ENCODE measurements at regions not wholly inside any gene's neighbourhood (a gene's known extent, or its start where the extent isn't known, plus 50 kb on each side); places are given as distances from the start of the nearest gene placed in this dataset.
"Not testable (repeated sequence)": the region's sequence is repeated elsewhere in the genome, so short reads cannot be mapped to it uniquely, and the experiment has no call there.

GRCh38 chr13:103487841-103488240 lies 421.6 kb upstream of the SLC10A2 start:
- H3K4me1 Mint-ChIP-seq, result no peaks in the 10 kb centered on the region
- POLR2A ChIA-PET, result no interaction called here
- ATAC-seq (no peak), DNase-seq (no peak)
- no peaks in the 10 kb centered on the region for H3K9me3 ChIP-seq (ENCODE audit: control insufficient read depth in 2 of 3, low read length in 3 of 3)
- CTCF ChIA-PET, result no interaction called here
- H3K36me3 Mint-ChIP-seq, result peaks cover 0 to 1% (median 0%) of the 10 kb centered on the region in 5 donors
- intact Hi-C loops (cut with micrococcal nuclease), result no loop called here
- H3K36me3 ChIP-seq (ENCODE audit: control insufficient read depth in 2 of 3, insufficient read depth in 3 of 3, low read length in 3 of 3), result no peaks in the 10 kb centered on the region
- no peaks in the 10 kb centered on the region for H3K4me1 ChIP-seq (ENCODE audit: control insufficient read depth in 2 of 2, insufficient read depth in 2 of 2, low read length in 2 of 2)
- no peak overlapping the region for H3K4me3 ChIP-seq (ENCODE audit: low read length)
- H3K9me3 Mint-ChIP-seq, result peaks cover 0 to 7% (median 1%) of the 10 kb centered on the region in 11 donors
- no peak overlapping the region for H3K27ac ChIP-seq (ENCODE audit: low read depth, low read length)
- H3K4me3 Mint-ChIP-seq, result no peak overlapping the region
- H3K27me3 ChIP-seq (ENCODE audit: control insufficient read depth in 2 of 2, insufficient read depth in 2 of 2, low read length in 2 of 2), result no peaks in the 10 kb centered on the region
- peaks cover 0 to 3% (median 0%) of the 10 kb centered on the region in 5 donors for H3K27me3 Mint-ChIP-seq
- no peak overlapping the region for H3K27ac Mint-ChIP-seq

- POLR2A ChIA-PET, result no interaction called here
- CTCF ChIA-PET, result no interaction called here
- Histone ChIP-seq H3K4me1 (ENCODE audit: control insufficient read depth in 2 of 2, insufficient read depth in 2 of 2, low read length in 2 of 2) (no peaks in the 10 kb centered on the region), H3K27ac (ENCODE audit: low read depth, low read length) (no peak overlapping the region), H3K4me3 (ENCODE audit: low read length) (no peak overlapping the region), H3K27me3 (ENCODE audit: control insufficient read depth in 2 of 2, insufficient read depth in 2 of 2, low read length in 2 of 2) (no peaks in the 10 kb centered on the region), H3K36me3 (ENCODE audit: control insufficient read depth in 2 of 3, insufficient read depth in 3 of 3, low read length in 3 of 3) (no peaks in the 10 kb centered on the region), H3K9me3 (ENCODE audit: control insufficient read depth in 2 of 3, low read length in 3 of 3) (no peaks in the 10 kb centered on the region)
- Mint-ChIP-seq H3K27ac (no peak overlapping the region), H3K9me3 (peaks cover 0 to 10% (median 3%) of the 10 kb centered on the region in 11 donors), H3K27me3 (no peaks in the 10 kb centered on the region), H3K4me3 (no peak overlapping the region), H3K4me1 (no peaks in the 10 kb centered on the region), H3K36me3 (no peaks in the 10 kb centered on the region)
- intact Hi-C loops (cut with micrococcal nuclease), result no loop called here
- ATAC-seq (no peak), DNase-seq (no peak)
These were observed 406.9 kb upstream of the SLC10A2 start for GRCh38 chr13:103473081-103473480.

DNA sequence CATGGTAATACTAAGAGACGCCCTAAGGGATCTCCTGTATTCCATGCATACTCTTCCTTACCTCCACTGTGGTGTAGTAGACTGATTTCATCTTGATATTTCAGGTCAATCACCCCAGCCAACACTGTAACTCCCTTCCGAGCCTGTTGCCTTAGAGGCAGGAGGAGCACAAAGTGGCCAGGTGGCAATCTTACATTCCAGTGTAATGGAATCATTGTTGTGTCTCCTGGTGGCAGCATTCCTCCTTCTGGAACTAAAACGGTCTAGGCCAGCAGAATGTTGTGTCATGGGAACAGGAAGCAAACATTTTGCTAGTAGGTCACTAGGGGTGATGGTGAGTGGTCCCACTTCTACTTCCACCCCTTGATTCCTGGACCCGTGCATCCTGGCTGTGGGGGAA lies 405.7 kb upstream of the SLC10A2 start:
- ATAC-seq, result no peak
- DNase-seq, result no peak
- Histone ChIP-seq H3K36me3 (ENCODE audit: control insufficient read depth in 2 of 3, insufficient read depth in 3 of 3, low read length in 3 of 3) (no peaks in the 10 kb centered on the region), H3K27me3 (ENCODE audit: control insufficient read depth in 2 of 2, insufficient read depth in 2 of 2, low read length in 2 of 2) (no peaks in the 10 kb centered on the region), H3K4me1 (ENCODE audit: control insufficient read depth in 2 of 2, insufficient read depth in 2 of 2, low read length in 2 of 2) (no peaks in the 10 kb centered on the region), H3K27ac (ENCODE audit: low read depth, low read length) (no peak overlapping the region), H3K4me3 (ENCODE audit: low read length) (no peak overlapping the region), H3K9me3 (ENCODE audit: control insufficient read depth in 2 of 3, low read length in 3 of 3) (no peaks in the 10 kb centered on the region)
- intact Hi-C loops (cut with micrococcal nuclease), result no loop called here
- no peaks in the 10 kb centered on the region for H3K36me3 Mint-ChIP-seq
- no peaks in the 10 kb centered on the region for H3K4me1 Mint-ChIP-seq
- H3K27me3 Mint-ChIP-seq, result no peaks in the 10 kb centered on the region
- ChIA-PET POLR2A (no interaction called here), CTCF (no interaction called here)
- H3K4me3 Mint-ChIP-seq, result no peak overlapping the region
- peaks cover 0 to 6% (median under 1%) of the 10 kb centered on the region in 11 donors for H3K9me3 Mint-ChIP-seq
- no peak overlapping the region for H3K27ac Mint-ChIP-seq

DNA sequence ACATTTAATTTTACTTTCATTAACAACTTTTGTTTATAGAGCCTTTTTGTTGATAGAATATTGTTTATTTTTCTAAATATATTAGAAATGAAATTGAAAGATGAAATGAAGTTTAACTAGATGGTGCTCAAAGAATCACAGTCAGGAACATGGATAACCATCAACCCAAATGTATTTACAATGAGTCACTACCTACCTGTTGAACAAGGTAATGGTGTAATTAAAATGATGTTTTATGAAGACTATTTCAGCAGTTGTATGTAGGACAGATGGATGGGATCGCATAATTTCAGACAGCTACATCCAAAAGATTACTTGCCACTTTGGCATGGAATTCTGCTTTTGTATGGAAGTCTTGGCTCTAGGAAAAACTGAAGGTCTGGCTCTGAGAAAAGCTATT lies 403.6 kb upstream of the SLC10A2 start:
- ChIA-PET CTCF (interaction anchor here (0.6 kb wide), 1 partner anchor 13 kb away, joined by 10 read pairs; no protein-coding TSS in a partner anchor), POLR2A (no interaction called here)
- no peak overlapping the region for H3K27ac Mint-ChIP-seq
- H3K4me3 Mint-ChIP-seq, result no peak overlapping the region
- no peaks in the 10 kb centered on the region for H3K36me3 Mint-ChIP-seq
- DNase-seq (no peak), ATAC-seq (no peak)
- Histone ChIP-seq H3K9me3 (ENCODE audit: control insufficient read depth in 2 of 3, low read length in 3 of 3) (no peaks in the 10 kb centered on the region), H3K4me1 (ENCODE audit: control insufficient read depth in 2 of 2, insufficient read depth in 2 of 2, low read length in 2 of 2) (no peaks in the 10 kb centered on the region), H3K27ac (ENCODE audit: low read depth, low read length) (no peak overlapping the region), H3K4me3 (ENCODE audit: low read length) (no peak overlapping the region), H3K27me3 (ENCODE audit: control insufficient read depth in 2 of 2, insufficient read depth in 2 of 2, low read length in 2 of 2) (no peaks in the 10 kb centered on the region), H3K36me3 (ENCODE audit: control insufficient read depth in 2 of 3, insufficient read depth in 3 of 3, low read length in 3 of 3) (no peaks in the 10 kb centered on the region)
- no peaks in the 10 kb centered on the region for H3K4me1 Mint-ChIP-seq
- intact Hi-C loops (cut with micrococcal nuclease), result no loop called here
- no peaks in the 10 kb centered on the region for H3K27me3 Mint-ChIP-seq
- peaks cover 0 to 6% (median 0%) of the 10 kb centered on the region in 11 donors for H3K9me3 Mint-ChIP-seq

DNA sequence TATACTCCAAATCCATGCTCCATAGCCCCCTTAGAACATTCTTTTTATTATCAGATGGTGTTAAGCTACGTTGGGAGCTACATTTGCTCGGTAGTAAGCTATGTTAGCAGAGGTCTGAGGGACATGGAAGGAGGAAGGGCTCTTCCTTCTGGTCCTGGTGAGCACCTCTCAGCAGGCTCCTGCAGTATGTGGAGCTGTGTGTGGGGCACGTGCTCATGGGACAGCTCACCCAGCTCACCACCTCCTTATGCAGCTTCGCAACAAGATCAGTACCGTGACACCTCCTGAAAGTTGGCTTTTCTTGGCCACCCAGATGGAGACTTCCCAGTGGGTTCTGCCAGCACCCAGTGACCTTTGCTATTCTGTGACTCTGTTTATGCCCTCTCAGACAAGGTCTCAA lies 400.5 kb upstream of the SLC10A2 start:
- CTCF ChIA-PET, result no interaction called here
- no peak overlapping the region for H3K27ac Mint-ChIP-seq
- Histone ChIP-seq H3K4me1 (ENCODE audit: control insufficient read depth in 2 of 2, insufficient read depth in 2 of 2, low read length in 2 of 2) (no peaks in the 10 kb centered on the region), H3K27ac (ENCODE audit: low read depth, low read length) (no peak overlapping the region), H3K9me3 (ENCODE audit: control insufficient read depth in 2 of 3, low read length in 3 of 3) (no peaks in the 10 kb centered on the region), H3K36me3 (ENCODE audit: control insufficient read depth in 2 of 3, insufficient read depth in 3 of 3, low read length in 3 of 3) (no peaks in the 10 kb centered on the region), H3K4me3 (ENCODE audit: low read length) (no peak overlapping the region), H3K27me3 (ENCODE audit: control insufficient read depth in 2 of 2, insufficient read depth in 2 of 2, low read length in 2 of 2) (no peaks in the 10 kb centered on the region)
- ATAC-seq (no peak), DNase-seq (no peak)
- intact Hi-C loops (cut with micrococcal nuclease), result no loop called here
- H3K27me3 Mint-ChIP-seq, result no peaks in the 10 kb centered on the region
- no peaks in the 10 kb centered on the region for H3K4me1 Mint-ChIP-seq
- no peak overlapping the region for H3K4me3 Mint-ChIP-seq
- POLR2A ChIA-PET, result no interaction called here
- peaks cover 0 to 6% (median 0%) of the 10 kb centered on the region in 11 donors for H3K9me3 Mint-ChIP-seq
- no peaks in the 10 kb centered on the region for H3K36me3 Mint-ChIP-seq

GRCh38 chr13:103460246-103460645 lies 394.0 kb upstream of the SLC10A2 start:
- POLR2A ChIA-PET, H3K27ac Mint-ChIP-seq: not testable (repeated sequence)

GRCh38 chr13:103457050-103457449 lies 390.8 kb upstream of the SLC10A2 start:
- ATAC-seq, POLR2A ChIA-PET: not testable (repeated sequence)
- CTCF ChIA-PET, result interaction anchor here (0.7 kb wide), 1 partner anchor 12 kb away, joined by 10 read pairs; no protein-coding TSS in a partner anchor

More at GRCh38 chr13:103460246-103460645, 394.0 kb upstream of the SLC10A2 start:
- H3K36me3 ChIP-seq (ENCODE audit: control insufficient read depth in 2 of 3, insufficient read depth in 3 of 3, low read length in 3 of 3); H3K9me3 Mint-ChIP-seq; DNase-seq; H3K27me3 ChIP-seq (ENCODE audit: control insufficient read depth in 2 of 2, insufficient read depth in 2 of 2, low read length in 2 of 2); H3K4me3 Mint-ChIP-seq; ATAC-seq; H3K4me1 Mint-ChIP-seq; H3K9me3 ChIP-seq (ENCODE audit: control insufficient read depth in 2 of 3, low read length in 3 of 3); H3K27me3 Mint-ChIP-seq; H3K36me3 Mint-ChIP-seq; H3K4me3 ChIP-seq (ENCODE audit: low read length); H3K4me1 ChIP-seq (ENCODE audit: control insufficient read depth in 2 of 2, insufficient read depth in 2 of 2, low read length in 2 of 2); H3K27ac ChIP-seq (ENCODE audit: low read depth, low read length); intact Hi-C loops (cut with micrococcal nuclease); CTCF ChIA-PET: not testable (repeated sequence)

More at GRCh38 chr13:103457050-103457449, 390.8 kb upstream of the SLC10A2 start:
- H3K36me3 Mint-ChIP-seq; H3K4me1 Mint-ChIP-seq; H3K27me3 Mint-ChIP-seq; DNase-seq; H3K4me3 Mint-ChIP-seq; H3K36me3 ChIP-seq (ENCODE audit: control insufficient read depth in 2 of 3, insufficient read depth in 3 of 3, low read length in 3 of 3); H3K27me3 ChIP-seq (ENCODE audit: control insufficient read depth in 2 of 2, insufficient read depth in 2 of 2, low read length in 2 of 2); H3K27ac ChIP-seq (ENCODE audit: low read depth, low read length); H3K4me3 ChIP-seq (ENCODE audit: low read length); H3K4me1 ChIP-seq (ENCODE audit: control insufficient read depth in 2 of 2, insufficient read depth in 2 of 2, low read length in 2 of 2); intact Hi-C loops (cut with micrococcal nuclease); H3K9me3 Mint-ChIP-seq; H3K27ac Mint-ChIP-seq; H3K9me3 ChIP-seq (ENCODE audit: control insufficient read depth in 2 of 3, low read length in 3 of 3): not testable (repeated sequence)
